DND-41 (cell line): ENCODE measurements at regions not wholly inside any gene's neighbourhood (a gene's known extent, or its start where the extent isn't known, plus 50 kb on each side); places are given as distances from the start of the nearest gene placed in this dataset.

ENCODE experiments used
- CTCF ChIP-seq: IDR thresholded peaks from 2 replicates; pipeline ENCODE4 v1.5.1; 2012; ENCODE audit warnings: borderline replicate concordance, low read length, moderate library complexity, mild to moderate bottlenecking; ENCODE audit not compliant: poor library complexity, severe bottlenecking; ENCODE audit errors: extremely low read depth
- EZH2 ChIP-seq: IDR thresholded peaks from 3 replicates; pipeline ENCODE4 v1.6.1; 2012; ENCODE audit warnings: borderline replicate concordance, low read depth, mild to moderate bottlenecking, moderate library complexity, low read length, inconsistent platforms; ENCODE audit not compliant: severe bottlenecking

GRCh38 chr12:116398193-116398592 lies 120.7 kb upstream of the MED13L start:
- TF ChIP-seq CTCF (no peak), EZH2 (no peak)
